ENCODE measurements at regions not wholly inside any gene's neighbourhood (a gene's known extent, or its start where the extent isn't known, plus 50 kb on each side); places are given as distances from the start of the nearest gene placed in this dataset.

- TF ChIP-seq CTCF (optimal IDR thresholded peaks at IDR 0.05 in 1 of 3, IDR thresholded peaks at IDR 0.05 in 1 of 3, conservative IDR thresholded peaks at IDR 0.05 in 1 of 3; ENCODE audit: extremely low read depth in 1 of 3, insufficient read depth in 2 of 3, low read length in 3 of 3): no peak
- TF ChIP-seq EZH2 (IDR thresholded peaks at IDR 0.05; ENCODE audit: low read length): no peak
- dilution Hi-C loops (cut with MboI; ENCODE audit: extremely low pct_ligation_motif_present, low sequenced_read_pairs): no loop called here
- no peaks in the 10 kb centered on the region for H3K36me3 ChIP-seq (ENCODE audit: control insufficient read depth in 2 of 2, extremely low read depth in 1 of 2, insufficient read depth in 2 of 2, low read length in 2 of 2)
- H4K20me1 ChIP-seq (ENCODE audit: control insufficient read depth, extremely low read depth, insufficient read depth, low read length): no peaks in the 10 kb centered on the region
- no peaks in the 10 kb centered on the region for H3K27me3 ChIP-seq (ENCODE audit: control insufficient read depth, extremely low read depth, insufficient read depth, low read length)
- no peaks in the 10 kb centered on the region for H3K9me1 ChIP-seq (ENCODE audit: control insufficient read depth, extremely low read depth, insufficient read depth, low read length)
- no peaks in the 10 kb centered on the region for H3K4me1 ChIP-seq (ENCODE audit: control insufficient read depth, extremely low read depth, insufficient read depth, low read length)
- H3K4me3 ChIP-seq (ENCODE audit: control insufficient read depth in 2 of 3, extremely low read depth in 1 of 3, insufficient read depth in 2 of 3, low read depth in 1 of 3, low read length in 3 of 3): no peak overlapping the region
- H3K9me3 ChIP-seq (ENCODE audit: control insufficient read depth, low read depth, low read length): no peaks in the 10 kb centered on the region
- H3K4me2 ChIP-seq (ENCODE audit: control insufficient read depth, extremely low read depth, insufficient read depth, low read depth, low read length): no peak overlapping the region
- no peak for FAIRE-seq
- no peaks in the 10 kb centered on the region for H3K79me2 ChIP-seq (ENCODE audit: control insufficient read depth, insufficient read depth, low read length)
- no peak overlapping the region for H3K27ac ChIP-seq (ENCODE audit: control insufficient read depth, insufficient read depth, low read length)
- H2AFZ ChIP-seq (ENCODE audit: control insufficient read depth, low read length): no peak overlapping the region
- H3K9ac ChIP-seq (ENCODE audit: control insufficient read depth, extremely low read depth, insufficient read depth, low read length): no peak overlapping the region
- no peak for DNase-seq (ENCODE audit: low read depth, low spot score)
Measured at GRCh38 chr17:71801301-71801700, 319.5 kb upstream of the SOX9 start.

DNA sequence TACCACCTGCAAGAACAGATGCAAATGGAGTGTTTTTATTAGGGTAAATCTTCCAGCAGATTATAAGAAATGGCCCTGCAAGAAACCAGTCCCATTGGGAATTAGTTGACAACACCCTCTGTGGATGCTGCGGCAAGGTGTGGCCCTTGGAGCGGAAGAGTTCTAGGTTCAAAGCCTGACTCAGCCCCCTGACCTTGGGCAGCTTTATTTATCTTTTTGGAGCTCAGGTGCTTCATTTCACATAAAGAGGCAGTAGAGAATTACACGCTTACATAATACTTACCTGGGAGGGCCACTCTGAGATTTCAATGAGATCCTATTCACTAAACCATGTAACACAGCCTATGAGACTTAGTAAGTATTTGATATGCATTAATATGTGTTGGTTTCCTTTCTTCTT lies 318.2 kb upstream of the SOX9 start:
- Histone ChIP-seq H3K27ac (ENCODE audit: control insufficient read depth, insufficient read depth, low read length) (no peak overlapping the region), H3K36me3 (ENCODE audit: control insufficient read depth in 2 of 2, extremely low read depth in 1 of 2, insufficient read depth in 2 of 2, low read length in 2 of 2) (no peaks in the 10 kb centered on the region), H4K20me1 (ENCODE audit: control insufficient read depth, extremely low read depth, insufficient read depth, low read length) (no peaks in the 10 kb centered on the region), H3K79me2 (ENCODE audit: control insufficient read depth, insufficient read depth, low read length) (no peaks in the 10 kb centered on the region), H3K4me3 (ENCODE audit: control insufficient read depth in 2 of 3, extremely low read depth in 1 of 3, insufficient read depth in 2 of 3, low read depth in 1 of 3, low read length in 3 of 3) (no peak overlapping the region), H3K9me3 (ENCODE audit: control insufficient read depth, low read depth, low read length) (no peaks in the 10 kb centered on the region), H3K4me1 (ENCODE audit: control insufficient read depth, extremely low read depth, insufficient read depth, low read length) (no peaks in the 10 kb centered on the region), H3K9me1 (ENCODE audit: control insufficient read depth, extremely low read depth, insufficient read depth, low read length) (no peaks in the 10 kb centered on the region), H3K4me2 (ENCODE audit: control insufficient read depth, extremely low read depth, insufficient read depth, low read depth, low read length) (no peak overlapping the region), H3K9ac (ENCODE audit: control insufficient read depth, extremely low read depth, insufficient read depth, low read length) (no peak overlapping the region), H3K27me3 (ENCODE audit: control insufficient read depth, extremely low read depth, insufficient read depth, low read length) (no peaks in the 10 kb centered on the region), H2AFZ (ENCODE audit: control insufficient read depth, low read length) (no peak overlapping the region)
- dilution Hi-C loops (cut with MboI; ENCODE audit: extremely low pct_ligation_motif_present, low sequenced_read_pairs): no loop called here
- no peak for DNase-seq (ENCODE audit: low read depth, low spot score)
- no peak for FAIRE-seq
- TF ChIP-seq CTCF (optimal IDR thresholded peaks at IDR 0.05 in 1 of 3, IDR thresholded peaks at IDR 0.05 in 1 of 3, conservative IDR thresholded peaks at IDR 0.05 in 1 of 3; ENCODE audit: extremely low read depth in 1 of 3, insufficient read depth in 2 of 3, low read length in 3 of 3) (no peak), EZH2 (IDR thresholded peaks at IDR 0.05; ENCODE audit: low read length) (no peak)

Data from keratinocyte (primary cell).